Type B pancreatic cell (in vitro differentiated cells): ENCODE measurements at regions not wholly inside any gene's neighbourhood (a gene's known extent, or its start where the extent isn't known, plus 50 kb on each side); places are given as distances from the start of the nearest gene placed in this dataset.

Experiments
- DNase-seq: peaks from one replicate; pipeline ENCODE4 v3.0.0; 2021; ENCODE audit warnings: mixed read lengths; ENCODE audit not compliant: unreplicated experiment; ENCODE audit errors: extremely low spot score
- H3K27ac Mint-ChIP-seq: 2 replicates; pipeline ENCODE4 v1.8.0; 2021; ENCODE audit warnings: mild to moderate bottlenecking, mixed read lengths
- H3K27me3 Mint-ChIP-seq: 2 replicates; pipeline ENCODE4 v1.8.0; 2021; ENCODE audit warnings: mixed read lengths
- H3K36me3 Mint-ChIP-seq: 2 replicates; pipeline ENCODE4 v1.8.0; 2021; ENCODE audit warnings: mixed read lengths
- H3K4me1 Mint-ChIP-seq: one replicate; pipeline ENCODE4 v1.8.0; 2021; ENCODE audit warnings: mixed read lengths; ENCODE audit not compliant: unreplicated experiment
- H3K4me3 Mint-ChIP-seq: 2 replicates; pipeline ENCODE4 v1.8.0; 2021; ENCODE audit warnings: mild to moderate bottlenecking, mixed read lengths
- H3K9me3 Mint-ChIP-seq: 2 replicates; pipeline ENCODE4 v1.8.0; 2021; ENCODE audit warnings: mixed read lengths
- TF ChIP-seq, protein P1 (sequence below): fragments of 200-600 bp; sonication (generic); conservative IDR thresholded peaks from 2 replicates; pipeline ENCODE4 v1.5.0; 2021; ENCODE audit warnings: antibody characterized with exemption, mild to moderate bottlenecking

GRCh38 chr1:99193431-99193830 lies 70.9 kb upstream of the PLPPR4 start:
- Mint-ChIP-seq H3K36me3 (no peaks in the 10 kb centered on the region), H3K4me1 (no peaks in the 10 kb centered on the region), H3K27me3 (peaks cover 3% of the 10 kb centered on the region), H3K27ac (no peak overlapping the region), H3K4me3 (no peak overlapping the region), H3K9me3 (no peaks in the 10 kb centered on the region)
- TF ChIP-seq, protein P1, sequence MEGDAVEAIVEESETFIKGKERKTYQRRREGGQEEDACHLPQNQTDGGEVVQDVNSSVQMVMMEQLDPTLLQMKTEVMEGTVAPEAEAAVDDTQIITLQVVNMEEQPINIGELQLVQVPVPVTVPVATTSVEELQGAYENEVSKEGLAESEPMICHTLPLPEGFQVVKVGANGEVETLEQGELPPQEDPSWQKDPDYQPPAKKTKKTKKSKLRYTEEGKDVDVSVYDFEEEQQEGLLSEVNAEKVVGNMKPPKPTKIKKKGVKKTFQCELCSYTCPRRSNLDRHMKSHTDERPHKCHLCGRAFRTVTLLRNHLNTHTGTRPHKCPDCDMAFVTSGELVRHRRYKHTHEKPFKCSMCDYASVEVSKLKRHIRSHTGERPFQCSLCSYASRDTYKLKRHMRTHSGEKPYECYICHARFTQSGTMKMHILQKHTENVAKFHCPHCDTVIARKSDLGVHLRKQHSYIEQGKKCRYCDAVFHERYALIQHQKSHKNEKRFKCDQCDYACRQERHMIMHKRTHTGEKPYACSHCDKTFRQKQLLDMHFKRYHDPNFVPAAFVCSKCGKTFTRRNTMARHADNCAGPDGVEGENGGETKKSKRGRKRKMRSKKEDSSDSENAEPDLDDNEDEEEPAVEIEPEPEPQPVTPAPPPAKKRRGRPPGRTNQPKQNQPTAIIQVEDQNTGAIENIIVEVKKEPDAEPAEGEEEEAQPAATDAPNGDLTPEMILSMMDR = no peak
- no peak for DNase-seq

DNA sequence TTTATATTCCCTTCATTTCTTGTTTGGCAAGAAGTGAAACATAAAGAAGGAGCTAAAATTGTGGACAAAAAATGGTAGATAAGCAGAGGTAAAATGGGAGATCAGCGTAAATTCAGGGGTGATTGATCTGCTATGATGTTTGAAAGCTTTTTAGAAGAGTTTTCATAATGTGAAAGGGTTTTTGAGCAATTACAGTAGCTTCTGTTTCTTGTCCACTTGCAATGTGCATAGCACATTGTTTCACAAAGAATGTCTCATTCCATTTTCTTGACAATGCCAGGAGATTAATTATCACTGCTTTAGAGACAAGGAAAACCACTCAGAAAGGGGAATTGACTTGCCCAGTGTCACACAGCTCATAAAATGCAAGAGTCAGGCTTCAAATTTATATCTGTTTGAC lies 65.9 kb upstream of the PLPPR4 start:
- Mint-ChIP-seq H3K4me1 (no peaks in the 10 kb centered on the region), H3K9me3 (no peaks in the 10 kb centered on the region), H3K27me3 (no peaks in the 10 kb centered on the region), H3K27ac (no peak overlapping the region), H3K36me3 (no peaks in the 10 kb centered on the region), H3K4me3 (no peak overlapping the region)
- no peak for DNase-seq
- TF ChIP-seq, protein P1 = no peak

GRCh38 chr1:99207216-99207615 lies 57.1 kb upstream of the PLPPR4 start:
- no peak overlapping the region for H3K4me3 Mint-ChIP-seq
- no peak for DNase-seq
- TF ChIP-seq, protein P1 = no peak
- H3K27me3 Mint-ChIP-seq = no peaks in the 10 kb centered on the region
- no peaks in the 10 kb centered on the region for H3K9me3 Mint-ChIP-seq
- no peak overlapping the region for H3K27ac Mint-ChIP-seq
- no peaks in the 10 kb centered on the region for H3K36me3 Mint-ChIP-seq
- no peaks in the 10 kb centered on the region for H3K4me1 Mint-ChIP-seq
